MM.1S (cell line): ENCODE measurements at regions not wholly inside any gene's neighbourhood (a gene's known extent, or its start where the extent isn't known, plus 50 kb on each side); places are given as distances from the start of the nearest gene placed in this dataset.

ENCODE experiments used
- DNase-seq: peaks from one replicate; pipeline ENCODE4 v3.0.0-alpha.2; 2015
- H2AFZ ChIP-seq: fragments of 300-600 bp; sonication (generic); 2 replicates; pipeline ENCODE4 v1.6.0; 2016; ENCODE audit warnings: antibody characterized with exemption, low read length
- H3F3A ChIP-seq: fragments of 300-600 bp; sonication (generic); 2 replicates; pipeline ENCODE4 v1.6.1; 2016; ENCODE audit warnings: mild to moderate bottlenecking, antibody characterized with exemption, low read length, moderate library complexity, mixed read lengths; ENCODE audit not compliant: insufficient read depth
- H3K27ac ChIP-seq: fragments of 300-600 bp; sonication (generic); 2 replicates; pipeline ENCODE4 v1.5.1; 2016; ENCODE audit warnings: mild to moderate bottlenecking, low read length
- H3K27me3 ChIP-seq: fragments of 300-600 bp; sonication (generic); replicated peaks from 2 replicates; pipeline ENCODE4 v1.6.0; 2016; ENCODE audit warnings: low read length; ENCODE audit not compliant: insufficient read depth
- H3K36me3 ChIP-seq: fragments of 300-600 bp; sonication (generic); replicated peaks from 2 replicates; pipeline ENCODE4 v1.6.1; 2016; ENCODE audit warnings: mild to moderate bottlenecking, low read length, mixed read lengths; ENCODE audit not compliant: insufficient read depth
- H3K4me1 ChIP-seq: fragments of 300-600 bp; sonication (generic); 2 replicates; pipeline ENCODE4 v1.6.1; 2016; ENCODE audit warnings: low read length, mixed read lengths
- H3K4me2 ChIP-seq: fragments of 300-600 bp; sonication (generic); 2 replicates; pipeline ENCODE4 v1.6.0; 2016; ENCODE audit warnings: low read depth, low read length
- H3K4me3 ChIP-seq: fragments of 300-600 bp; sonication (generic); 2 replicates; pipeline ENCODE4 v1.5.1; 2016; ENCODE audit warnings: low read length, mixed read lengths
- H3K79me2 ChIP-seq: fragments of 300-600 bp; sonication (generic); 2 replicates; pipeline ENCODE4 v1.6.1; 2016; ENCODE audit warnings: mixed run types, low read length, mixed read lengths
- H3K9ac ChIP-seq: fragments of 300-600 bp; sonication (generic); 2 replicates; pipeline ENCODE4 v1.6.1; 2016; ENCODE audit warnings: low read length, mixed read lengths
- H3K9me2 ChIP-seq: fragments of 300-600 bp; sonication (generic); replicated peaks from 2 replicates; pipeline ENCODE4 v1.6.1; 2016; ENCODE audit warnings: mild to moderate bottlenecking, low read length, mixed read lengths; ENCODE audit not compliant: insufficient read depth
- H3K9me3 ChIP-seq: fragments of 300-600 bp; sonication (generic); replicated peaks from 2 replicates; pipeline ENCODE4 v1.6.1; 2016; ENCODE audit warnings: mild to moderate bottlenecking, low read length, mixed read lengths; ENCODE audit not compliant: insufficient read depth
- H4K20me1 ChIP-seq: fragments of 300-600 bp; sonication (generic); 2 replicates; pipeline ENCODE4 v1.6.1; 2016; ENCODE audit warnings: mild to moderate bottlenecking, low read length, moderate library complexity, mixed read lengths; ENCODE audit not compliant: insufficient read depth
- CTCF ChIP-seq: fragments of 300-600 bp; sonication (generic); IDR thresholded peaks from 2 replicates; pipeline ENCODE4 v1.5.1; 2016; ENCODE audit warnings: antibody characterized with exemption, low read length, mixed read lengths
- EZH2 ChIP-seq: fragments of 300-600 bp; sonication (generic); optimal IDR thresholded peaks from 2 replicates; pipeline ENCODE3; 2017; ENCODE audit warnings: low read depth, mild to moderate bottlenecking, antibody characterized with exemption, low read length, mixed read lengths
- EZH2phosphoT487 ChIP-seq: fragments of 300-600 bp; sonication (generic); IDR thresholded peaks from 2 replicates; pipeline ENCODE4 v1.6.1; 2018; ENCODE audit warnings: antibody characterized with exemption, low read length

GRCh38 chr11:112634551-112634950 lies 326.7 kb upstream of the NCAM1 start:
- Histone ChIP-seq H3K4me2 (no peak overlapping the region), H3K27me3 (no peaks in the 10 kb centered on the region), H3K36me3 (no peaks in the 10 kb centered on the region), H2AFZ (no peak overlapping the region), H3K9me3 (no peaks in the 10 kb centered on the region), H3K9ac (no peak overlapping the region), H3K27ac (no peak overlapping the region), H3K4me3 (no peak overlapping the region), H3K9me2 (no peaks in the 10 kb centered on the region), H3K4me1 (no peaks in the 10 kb centered on the region), H3K79me2 (no peaks in the 10 kb centered on the region), H3F3A (no peaks in the 10 kb centered on the region), H4K20me1 (no peaks in the 10 kb centered on the region)
- no peak for DNase-seq
- TF ChIP-seq EZH2phosphoT487 (no peak), EZH2 (no peak), CTCF (no peak)

- H3K4me3 ChIP-seq = no peak overlapping the region
Observed at GRCh38 chr11:112634995-112635737, 326.1 kb upstream of the NCAM1 start.

GRCh38 chr11:112637076-112637475 lies 324.1 kb upstream of the NCAM1 start:
- H3K4me1 ChIP-seq = no peaks in the 10 kb centered on the region
- no peaks in the 10 kb centered on the region for H4K20me1 ChIP-seq
- no peak overlapping the region for H3K4me2 ChIP-seq
- no peaks in the 10 kb centered on the region for H3K27me3 ChIP-seq
- no peak for DNase-seq
- no peak overlapping the region for H3K27ac ChIP-seq
- H3K79me2 ChIP-seq = no peaks in the 10 kb centered on the region
- no peaks in the 10 kb centered on the region for H3K9me2 ChIP-seq
- no peak overlapping the region for H3K4me3 ChIP-seq
- TF ChIP-seq EZH2phosphoT487 (no peak), EZH2 (no peak), CTCF (no peak)
- H2AFZ ChIP-seq = no peak overlapping the region
- H3K9ac ChIP-seq = no peak overlapping the region
- no peaks in the 10 kb centered on the region for H3K36me3 ChIP-seq
- H3K9me3 ChIP-seq = no peaks in the 10 kb centered on the region
- H3F3A ChIP-seq = no peaks in the 10 kb centered on the region

More at GRCh38 chr11:112634995-112635737, 326.1 kb upstream of the NCAM1 start:
- no peaks in the 10 kb centered on the region for H3K79me2 ChIP-seq
- H4K20me1 ChIP-seq = no peaks in the 10 kb centered on the region
- H2AFZ ChIP-seq = no peak overlapping the region
- no peaks in the 10 kb centered on the region for H3K27me3 ChIP-seq
- no peak for DNase-seq
- H3K27ac ChIP-seq = no peak overlapping the region
- no peak overlapping the region for H3K4me2 ChIP-seq
- no peaks in the 10 kb centered on the region for H3F3A ChIP-seq
- no peak overlapping the region for H3K9ac ChIP-seq
- no peaks in the 10 kb centered on the region for H3K4me1 ChIP-seq
- no peak for TF ChIP-seq CTCF
- TF ChIP-seq EZH2phosphoT487 = no peak
- no peak for TF ChIP-seq EZH2
- H3K36me3 ChIP-seq = no peaks in the 10 kb centered on the region
- H3K9me3 ChIP-seq = no peaks in the 10 kb centered on the region
- no peaks in the 10 kb centered on the region for H3K9me2 ChIP-seq
